Esophagus muscularis mucosa (tissue), 3 donors: ENCODE measurements at regions not wholly inside any gene's neighbourhood (a gene's known extent, or its start where the extent isn't known, plus 50 kb on each side); places are given as distances from the start of the nearest gene placed in this dataset.

Experiments used
- CTCF ChIP-seq, 3 experiments: fragments of 200-600 bp in 2 of 3; fragments of 450-650 bp in 1 of 3; sonication (generic) in 2 of 3; IDR thresholded peaks; one replicate each; pipeline ENCODE4 v1.5.1; 2017 to 2019; ENCODE audit warnings: antibody characterized with exemption in 3 of 3, mild to moderate bottlenecking in 2 of 3, moderate library complexity in 1 of 3
- POLR2A ChIP-seq: fragments of 450-650 bp; IDR thresholded peaks from one replicate; pipeline ENCODE4 v1.6.1; 2017; ENCODE audit warnings: antibody characterized with exemption, moderate library complexity, mild to moderate bottlenecking, low read depth

GRCh38 chr20:7500231-7500663 lies 440.0 kb downstream of the HAO1 start:
- TF ChIP-seq CTCF (IDR thresholded peaks at IDR 0.05) (no peak), POLR2A (no peak)
